NB4 (cell line): ENCODE measurements at regions not wholly inside any gene's neighbourhood (a gene's known extent, or its start where the extent isn't known, plus 50 kb on each side); places are given as distances from the start of the nearest gene placed in this dataset.

Experiments used
- POLR2A ChIP-seq: IDR thresholded peaks from 2 replicates; pipeline ENCODE4 v1.6.1; 2011; ENCODE audit warnings: mild to moderate bottlenecking; ENCODE audit not compliant: insufficient read length; ENCODE audit errors: extremely low read depth
- TF ChIP-seq, protein P1 (sequence below): IDR thresholded peaks from one replicate; pipeline ENCODE4 v1.5.1; 2012; ENCODE audit warnings: low read depth, low read length
- TF ChIP-seq, protein P2 (sequence below): IDR thresholded peaks from 2 replicates; pipeline ENCODE4 v1.6.1; 2011; ENCODE audit warnings: low read depth, low read length

DNA sequence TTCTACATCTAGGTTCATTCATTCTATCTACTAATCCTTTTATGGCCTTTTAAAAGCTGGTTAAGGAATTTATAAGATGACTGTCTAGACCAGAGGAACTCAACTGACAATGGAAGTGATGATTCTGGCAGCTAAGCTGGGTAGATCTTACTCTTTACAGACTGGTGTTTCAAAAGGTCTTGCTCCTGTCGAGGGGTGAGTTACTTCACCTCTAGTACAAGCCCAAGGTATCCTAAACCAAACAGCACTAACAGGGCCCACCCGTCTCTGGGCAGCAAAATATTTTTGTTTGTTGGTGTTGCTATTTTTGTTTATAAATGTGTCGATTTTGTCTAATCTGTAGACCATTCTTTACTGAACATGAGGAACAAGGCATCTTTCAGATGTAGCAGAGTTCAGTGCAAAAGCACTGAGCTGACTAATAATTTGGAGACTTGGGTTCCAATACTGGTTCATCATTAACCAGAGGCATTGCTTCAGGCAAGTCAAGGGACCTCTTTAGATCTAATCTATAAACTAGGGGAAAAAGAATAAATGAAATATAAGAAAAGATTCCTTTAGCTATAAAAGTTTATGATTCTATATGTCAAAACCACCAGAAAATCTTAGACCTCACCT lies 90.3 kb upstream of the FRG1 start:
- TF ChIP-seq, protein P1, sequence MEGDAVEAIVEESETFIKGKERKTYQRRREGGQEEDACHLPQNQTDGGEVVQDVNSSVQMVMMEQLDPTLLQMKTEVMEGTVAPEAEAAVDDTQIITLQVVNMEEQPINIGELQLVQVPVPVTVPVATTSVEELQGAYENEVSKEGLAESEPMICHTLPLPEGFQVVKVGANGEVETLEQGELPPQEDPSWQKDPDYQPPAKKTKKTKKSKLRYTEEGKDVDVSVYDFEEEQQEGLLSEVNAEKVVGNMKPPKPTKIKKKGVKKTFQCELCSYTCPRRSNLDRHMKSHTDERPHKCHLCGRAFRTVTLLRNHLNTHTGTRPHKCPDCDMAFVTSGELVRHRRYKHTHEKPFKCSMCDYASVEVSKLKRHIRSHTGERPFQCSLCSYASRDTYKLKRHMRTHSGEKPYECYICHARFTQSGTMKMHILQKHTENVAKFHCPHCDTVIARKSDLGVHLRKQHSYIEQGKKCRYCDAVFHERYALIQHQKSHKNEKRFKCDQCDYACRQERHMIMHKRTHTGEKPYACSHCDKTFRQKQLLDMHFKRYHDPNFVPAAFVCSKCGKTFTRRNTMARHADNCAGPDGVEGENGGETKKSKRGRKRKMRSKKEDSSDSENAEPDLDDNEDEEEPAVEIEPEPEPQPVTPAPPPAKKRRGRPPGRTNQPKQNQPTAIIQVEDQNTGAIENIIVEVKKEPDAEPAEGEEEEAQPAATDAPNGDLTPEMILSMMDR: no peak
- TF ChIP-seq, protein P2, sequence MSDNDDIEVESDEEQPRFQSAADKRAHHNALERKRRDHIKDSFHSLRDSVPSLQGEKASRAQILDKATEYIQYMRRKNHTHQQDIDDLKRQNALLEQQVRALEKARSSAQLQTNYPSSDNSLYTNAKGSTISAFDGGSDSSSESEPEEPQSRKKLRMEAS: no peak
- TF ChIP-seq POLR2A: no peak
